NCI-H1436 (cell line): ENCODE measurements at regions not wholly inside any gene's neighbourhood (a gene's known extent, or its start where the extent isn't known, plus 50 kb on each side); places are given as distances from the start of the nearest gene placed in this dataset.

ENCODE experiments used
- DNase-seq: peaks from one replicate; lab custom pipeline; 2025; lab: John Stamatoyannopoulos, UW

- DNase-seq = no peak
These were observed 191.5 kb downstream of the ZBBX start for GRCh38 chr3:167188592-167188991.

GRCh38 chr3:167187221-167187620 is 192.9 kb downstream of the ZBBX start:
- DNase-seq = no peak

- no peak for DNase-seq
These were observed 195.6 kb downstream of the ZBBX start for GRCh38 chr3:167184511-167184910.

- no peak for DNase-seq
These were observed 207.7 kb downstream of the ZBBX start for GRCh38 chr3:167172377-167172776.

GRCh38 chr3:167167491-167167890 is 212.6 kb downstream of the ZBBX start:
- DNase-seq = no peak

GRCh38 chr3:167166594-167167253 is 213.4 kb downstream of the ZBBX start:
- no peak for DNase-seq

GRCh38 chr3:167166012-167166411 is 214.1 kb downstream of the ZBBX start:
- no peak for DNase-seq

GRCh38 chr3:167163580-167163979 is 216.5 kb downstream of the ZBBX start:
- DNase-seq = no peak

GRCh38 chr3:167162083-167162482 is 218.0 kb downstream of the ZBBX start:
- DNase-seq = no peak

GRCh38 chr3:167160781-167161180 is 219.3 kb downstream of the ZBBX start:
- DNase-seq = no peak

- no peak for DNase-seq
These were observed 228.5 kb downstream of the ZBBX start for GRCh38 chr3:167151636-167152035.

- DNase-seq = no peak
These were observed 232.0 kb downstream of the ZBBX start for GRCh38 chr3:167148136-167148535.

GRCh38 chr3:167146911-167147310 is 233.2 kb downstream of the ZBBX start:
- DNase-seq = no peak

- no peak for DNase-seq
These were observed 254.3 kb downstream of the ZBBX start for GRCh38 chr3:167125612-167126407.

GRCh38 chr3:167120828-167121227 is 259.3 kb downstream of the ZBBX start:
- no peak for DNase-seq

GRCh38 chr3:167116120-167116922 is 263.8 kb downstream of the ZBBX start:
- no peak for DNase-seq

GRCh38 chr3:167115331-167115934 is 264.7 kb downstream of the ZBBX start:
- no peak for DNase-seq

GRCh38 chr3:167114619-167115018 is 265.5 kb downstream of the ZBBX start:
- no peak for DNase-seq

GRCh38 chr3:167113035-167113830 is 266.9 kb downstream of the ZBBX start:
- no peak for DNase-seq

GRCh38 chr3:167110901-167111300 is 269.2 kb downstream of the ZBBX start:
- DNase-seq = no peak

- no peak for DNase-seq
These were observed 270.4 kb downstream of the ZBBX start for GRCh38 chr3:167109746-167110145.

- no peak for DNase-seq
These were observed 273.6 kb downstream of the ZBBX start for GRCh38 chr3:167106456-167106855.
